ENCODE measurements at regions not wholly inside any gene's neighbourhood (a gene's known extent, or its start where the extent isn't known, plus 50 kb on each side); places are given as distances from the start of the nearest gene placed in this dataset.

GRCh38 chr3:6124875-6125274 lies 736.0 kb upstream of the GRM7 start:
- DNase-seq = no peak

GRCh38 chr3:6125520-6125919 lies 735.4 kb upstream of the GRM7 start:
- no peak for DNase-seq

- DNase-seq = no peak
Observed at GRCh38 chr3:6132684-6133432, 728.1 kb upstream of the GRM7 start.

- DNase-seq = no peak
Observed at GRCh38 chr3:6142707-6143106, 718.2 kb upstream of the GRM7 start.

GRCh38 chr3:6147883-6148282 lies 713.0 kb upstream of the GRM7 start:
- no peak for DNase-seq

- no peak for DNase-seq
Observed at GRCh38 chr3:6155650-6156338, 705.1 kb upstream of the GRM7 start.

- DNase-seq = no peak
Observed at GRCh38 chr3:6165951-6166350, 695.0 kb upstream of the GRM7 start.

- no peak for DNase-seq
Observed at GRCh38 chr3:6168256-6168655, 692.7 kb upstream of the GRM7 start.

GRCh38 chr3:6172871-6173642 lies 687.9 kb upstream of the GRM7 start:
- DNase-seq = no peak

- no peak for DNase-seq
Observed at GRCh38 chr3:6177417-6177816, 683.5 kb upstream of the GRM7 start.

- DNase-seq = no peak
Observed at GRCh38 chr3:6179761-6180160, 681.2 kb upstream of the GRM7 start.

- DNase-seq = no peak
Observed at GRCh38 chr3:6180171-6180570, 680.7 kb upstream of the GRM7 start.

GRCh38 chr3:6182476-6182875 lies 678.4 kb upstream of the GRM7 start:
- no peak for DNase-seq

- no peak for DNase-seq
Observed at GRCh38 chr3:6182909-6183308, 678.0 kb upstream of the GRM7 start.

GRCh38 chr3:6189384-6189783 lies 671.5 kb upstream of the GRM7 start:
- no peak for DNase-seq

GRCh38 chr3:6204891-6205290 lies 656.0 kb upstream of the GRM7 start:
- no peak for DNase-seq

- no peak for DNase-seq
Observed at GRCh38 chr3:6216135-6217026, 644.5 kb upstream of the GRM7 start.

GRCh38 chr3:6220447-6220846 lies 640.5 kb upstream of the GRM7 start:
- no peak for DNase-seq

- no peak for DNase-seq
Observed at GRCh38 chr3:6222069-6222468, 638.8 kb upstream of the GRM7 start.

- DNase-seq = no peak
Observed at GRCh38 chr3:6223572-6223971, 637.3 kb upstream of the GRM7 start.

- DNase-seq = no peak
Observed at GRCh38 chr3:6228958-6229683, 631.8 kb upstream of the GRM7 start.

GRCh38 chr3:6229778-6230410 lies 631.0 kb upstream of the GRM7 start:
- DNase-seq = no peak
